HG02943 (cell line): ENCODE measurements at regions not wholly inside any gene's neighbourhood (a gene's known extent, or its start where the extent isn't known, plus 50 kb on each side); places are given as distances from the start of the nearest gene placed in this dataset.
"Not testable (repeated sequence)": the region's sequence is repeated elsewhere in the genome, so short reads cannot be mapped to it uniquely, and the experiment has no call there.

ENCODE experiments used
- ATAC-seq: cut with Tn5 transposase; IDR thresholded peaks from one replicate; pipeline ENCODE4 v1.9.1; 2021; ENCODE audit warnings: mild to moderate bottlenecking, low read depth, moderate library complexity; ENCODE audit not compliant: unreplicated experiment

- no peak for ATAC-seq
These were observed 386.8 kb downstream of the PTH2R start for GRCh38 chr2:208793434-208793833.

- ATAC-seq, result no peak
These were observed 387.8 kb downstream of the PTH2R start for GRCh38 chr2:208794288-208794975.

- no peak for ATAC-seq
These were observed 392.1 kb downstream of the PTH2R start for GRCh38 chr2:208798698-208799097.

- ATAC-seq, result no peak
These were observed 392.8 kb downstream of the PTH2R start for GRCh38 chr2:208799397-208799796.

GRCh38 chr2:208800887-208801286 is 394.3 kb downstream of the PTH2R start:
- not testable (repeated sequence) for ATAC-seq

GRCh38 chr2:208807756-208808155 is 401.2 kb downstream of the PTH2R start:
- ATAC-seq, result no peak

GRCh38 chr2:208811885-208812284 is 405.3 kb downstream of the PTH2R start:
- not testable (repeated sequence) for ATAC-seq

GRCh38 chr2:208819190-208819589 is 412.6 kb downstream of the PTH2R start:
- ATAC-seq, result no peak

- peak; percentile 94 for ATAC-seq
These were observed 413.6 kb downstream of the PTH2R start for GRCh38 chr2:208820014-208820688.

- no peak for ATAC-seq
These were observed 420.5 kb downstream of the PTH2R start for GRCh38 chr2:208827109-208827508.

- no peak for ATAC-seq
These were observed 421.1 kb downstream of the PTH2R start for GRCh38 chr2:208827549-208828221.

GRCh38 chr2:208830203-208830602 is 423.6 kb downstream of the PTH2R start:
- ATAC-seq, result no peak

GRCh38 chr2:208847651-208848050 is 441.1 kb downstream of the PTH2R start:
- no peak for ATAC-seq

- no peak for ATAC-seq
These were observed 448.1 kb downstream of the PTH2R start for GRCh38 chr2:208854717-208855116.

- no peak for ATAC-seq
These were observed 460.8 kb downstream of the PTH2R start for GRCh38 chr2:208867374-208867773.

GRCh38 chr2:208872591-208872990 is 466.0 kb downstream of the PTH2R start:
- no peak for ATAC-seq

- ATAC-seq, result no peak
These were observed 473.1 kb downstream of the PTH2R start for GRCh38 chr2:208879666-208880065.

GRCh38 chr2:208880171-208880570 is 473.6 kb downstream of the PTH2R start:
- no peak for ATAC-seq

GRCh38 chr2:208890486-208890885 is 483.9 kb downstream of the PTH2R start:
- ATAC-seq, result no peak

GRCh38 chr2:208892203-208892602 is 485.6 kb downstream of the PTH2R start:
- no peak for ATAC-seq

GRCh38 chr2:208906330-208906729 is 499.7 kb downstream of the PTH2R start:
- no peak for ATAC-seq

- no peak for ATAC-seq
These were observed 508.4 kb upstream of the MAP2 start for GRCh38 chr2:208915401-208915800.
